Gastrocnemius medialis (tissue), 4 donors: ENCODE measurements at regions not wholly inside any gene's neighbourhood (a gene's known extent, or its start where the extent isn't known, plus 50 kb on each side); places are given as distances from the start of the nearest gene placed in this dataset.
A peak's percentile ranks its signal among the peaks of the same experiment; 100 is the strongest.

ENCODE experiments used
- ATAC-seq, 2 donors: fragments of 150-250 bp; one replicate each; pipeline ENCODE4 v1.9.1; 2016
- DNase-seq, 2 donors: peaks; one replicate each; pipeline ENCODE4 v3.0.0-alpha.2; 2019
- H3K27ac ChIP-seq, 4 donors: fragments of 200-600 bp; sonication (generic); 1 replicate in 1 of 4; 2 replicates in 3 of 4; pipeline ENCODE4 v1.5.1; 2016 to 2018; ENCODE audit warnings: mild to moderate bottlenecking in 2 of 4, moderate library complexity in 1 of 4
- H3K27me3 ChIP-seq, 3 donors: fragments of 200-600 bp; sonication (generic) in 2 of 3; 1 replicate in 1 of 3; 2 replicates in 2 of 3; pipeline versions ENCODE4 v1.5.1 to v1.6.0; 2016 to 2019; ENCODE audit warnings: mild to moderate bottlenecking in 1 of 3, moderate library complexity in 1 of 3
- H3K36me3 ChIP-seq, 2 donors: fragments of 200-600 bp; sonication (generic) in 1 of 2; one replicate each; pipeline ENCODE4 v1.5.1; 2017 to 2018
- H3K4me1 ChIP-seq, 2 donors: fragments of 200-600 bp; sonication (generic) in 1 of 2; one replicate each; pipeline ENCODE4 v1.5.1; 2016 to 2017; ENCODE audit warnings: mild to moderate bottlenecking in 2 of 2
- H3K4me3 ChIP-seq, 4 donors: fragments of 200-600 bp; sonication (generic) in 3 of 4; 1 replicate in 1 of 4; 2 replicates in 3 of 4; pipeline ENCODE4 v1.5.1; 2016 to 2019; ENCODE audit warnings: mild to moderate bottlenecking in 2 of 4
- H3K9me3 ChIP-seq, 3 donors: fragments of 200-600 bp; sonication (generic) in 2 of 3; 1 replicate in 1 of 3; 2 replicates in 2 of 3; pipeline ENCODE4 v1.5.1; 2016 to 2019
- CTCF ChIP-seq, 5 experiments: fragments of 450-650 bp in 3 of 5; fragments of 200-600 bp in 2 of 5; sonication (generic) in 2 of 5; IDR thresholded peaks in 4 of 5; conservative IDR thresholded peaks in 1 of 5; 1 replicate in 4 of 5; 2 replicates in 1 of 5; pipeline ENCODE4 v1.5.1; 2016 to 2019; ENCODE audit warnings: antibody characterized with exemption in 5 of 5, mild to moderate bottlenecking in 3 of 5, moderate library complexity in 3 of 5
- POLR2A ChIP-seq, 2 donors: fragments of 450-650 bp; IDR thresholded peaks; one replicate each; pipeline ENCODE4 v1.6.1; 2017; ENCODE audit warnings: antibody characterized with exemption in 2 of 2, mild to moderate bottlenecking in 2 of 2, moderate library complexity in 2 of 2
- in situ Hi-C, 4 donors: fragments of 200-750 bp; cut with MboI; loops; one replicate each; pipeline versions ENCODE4 v1.15.0 to v1.8.0; 2017; ENCODE audit warnings: low sequenced_read_pairs in 4 of 4
- intact Hi-C: fragments of 100-400 bp; cut with DNase I; formaldehyde crosslinking; loops from one replicate; pipeline ENCODE4 v1.15.1; 2023; ENCODE audit warnings: low total_unique reads

- ATAC-seq: peak; percentile 95 to 99
- Histone ChIP-seq H3K4me1 (peaks cover 10 to 11% of the 10 kb centered on the region in 2 donors), H3K27ac (peak overlapping the region; percentile 53 to 82 (median 63)), H3K9me3 (no peaks in the 10 kb centered on the region), H3K4me3 (no peak overlapping the region), H3K27me3 (no peaks in the 10 kb centered on the region), H3K36me3 (no peaks in the 10 kb centered on the region)
- TF ChIP-seq POLR2A (IDR thresholded peaks at IDR 0.05): no peak
- TF ChIP-seq CTCF (IDR thresholded peaks at IDR 0.05 in 4 of 5, conservative IDR thresholded peaks at IDR 0.05 in 1 of 5): no peak
- DNase-seq: peak in 1 of 2 donors; percentile 72
- in situ Hi-C loops (no loop called here), intact Hi-C loops (loop anchor here (5.0 kb wide), 1 partner anchor 306 kb away; the partner anchor contains the start of gene SGCG)
Observed at GRCh38 chr13:23488442-23488841, 54.9 kb upstream of the SACS start.

- intact Hi-C loops: no loop called here
- no peak overlapping the region for H3K4me3 ChIP-seq
- no peaks in the 10 kb centered on the region for H3K4me1 ChIP-seq
- in situ Hi-C loops: no loop called here
- ATAC-seq: no peak
- H3K9me3 ChIP-seq: no peaks in the 10 kb centered on the region
- no peak for DNase-seq
- no peaks in the 10 kb centered on the region for H3K27me3 ChIP-seq
- no peak overlapping the region for H3K27ac ChIP-seq
- no peak for TF ChIP-seq CTCF (IDR thresholded peaks at IDR 0.05 in 4 of 5, conservative IDR thresholded peaks at IDR 0.05 in 1 of 5)
- TF ChIP-seq POLR2A (IDR thresholded peaks at IDR 0.05): no peak
- no peaks in the 10 kb centered on the region for H3K36me3 ChIP-seq
Observed at GRCh38 chr13:23496255-23496654, 62.8 kb upstream of the SACS start.

- intact Hi-C loops (no loop called here), in situ Hi-C loops (no loop called here)
- TF ChIP-seq POLR2A (IDR thresholded peaks at IDR 0.05) (no peak), CTCF (IDR thresholded peaks at IDR 0.05 in 4 of 5, conservative IDR thresholded peaks at IDR 0.05 in 1 of 5) (no peak)
- no peak overlapping the region for H3K4me3 ChIP-seq
- H3K27me3 ChIP-seq: no peaks in the 10 kb centered on the region
- no peaks in the 10 kb centered on the region for H3K9me3 ChIP-seq
- DNase-seq: no peak
- no peaks in the 10 kb centered on the region for H3K4me1 ChIP-seq
- ATAC-seq: no peak
- no peak overlapping the region for H3K27ac ChIP-seq
- no peaks in the 10 kb centered on the region for H3K36me3 ChIP-seq
Observed at GRCh38 chr13:23497191-23497590, 63.7 kb upstream of the SACS start.

- Histone ChIP-seq H3K27ac (no peak overlapping the region), H3K4me3 (no peak overlapping the region), H3K27me3 (no peaks in the 10 kb centered on the region), H3K4me1 (peaks cover 8 to 11% of the 10 kb centered on the region in 2 donors), H3K9me3 (no peaks in the 10 kb centered on the region), H3K36me3 (no peaks in the 10 kb centered on the region)
- in situ Hi-C loops (no loop called here), intact Hi-C loops (no loop called here)
- ATAC-seq: no peak
- TF ChIP-seq CTCF (IDR thresholded peaks at IDR 0.05 in 4 of 5, conservative IDR thresholded peaks at IDR 0.05 in 1 of 5) (no peak), POLR2A (IDR thresholded peaks at IDR 0.05) (no peak)
- no peak for DNase-seq
Observed at GRCh38 chr13:23500849-23501248, 67.3 kb upstream of the SACS start.

GRCh38 chr13:23504180-23504579 lies 66.0 kb upstream of the TNFRSF19 start:
- Histone ChIP-seq H3K4me1 (peaks cover 18 to 19% of the 10 kb centered on the region in 2 donors), H3K27me3 (no peaks in the 10 kb centered on the region), H3K36me3 (no peaks in the 10 kb centered on the region), H3K9me3 (no peaks in the 10 kb centered on the region), H3K4me3 (no peak overlapping the region), H3K27ac (no peak overlapping the region)
- intact Hi-C loops (no loop called here), in situ Hi-C loops (no loop called here)
- DNase-seq: no peak
- no peak for TF ChIP-seq CTCF (IDR thresholded peaks at IDR 0.05 in 4 of 5, conservative IDR thresholded peaks at IDR 0.05 in 1 of 5)
- TF ChIP-seq POLR2A (IDR thresholded peaks at IDR 0.05): no peak
- no peak for ATAC-seq
